Vagina (tissue), 2 donors: ENCODE measurements at regions not wholly inside any gene's neighbourhood (a gene's known extent, or its start where the extent isn't known, plus 50 kb on each side); places are given as distances from the start of the nearest gene placed in this dataset.

Source experiments
- DNase-seq, 2 donors: peaks; one replicate each; pipeline ENCODE4 v3.0.0-alpha.2; 2017; ENCODE audit errors: extremely low spot score in 2 of 2
- H3K27ac ChIP-seq: fragments of 200-600 bp; sonication (generic); one replicate; pipeline ENCODE4 v1.5.1; 2019
- H3K27me3 ChIP-seq: fragments of 200-600 bp; sonication (generic); one replicate; pipeline ENCODE4 v1.5.1; 2019
- H3K36me3 ChIP-seq, 2 donors: fragments of 200-600 bp; sonication (generic); one replicate each; pipeline ENCODE4 v1.5.1; 2017 to 2019
- H3K4me1 ChIP-seq: fragments of 200-600 bp; sonication (generic); one replicate; pipeline ENCODE4 v1.5.1; 2019
- H3K4me3 ChIP-seq, 2 donors: fragments of 200-600 bp; sonication (generic); 1 replicate in 1 of 2; 2 replicates in 1 of 2; pipeline ENCODE4 v1.5.1; 2016 to 2019
- H3K9me3 ChIP-seq: fragments of 200-600 bp; sonication (generic); one replicate; pipeline ENCODE4 v1.5.1; 2019
- CTCF ChIP-seq, 3 experiments: fragments of 450-650 bp in 2 of 3; fragments of 200-600 bp in 1 of 3; sonication (generic) in 1 of 3; IDR thresholded peaks; one replicate each; pipeline ENCODE4 v1.5.1; 2017 to 2019; ENCODE audit warnings: antibody characterized with exemption in 3 of 3, mild to moderate bottlenecking in 2 of 3, moderate library complexity in 2 of 3
- POLR2A ChIP-seq, 2 donors: fragments of 450-650 bp; IDR thresholded peaks; one replicate each; pipeline ENCODE4 v1.6.1; 2017; ENCODE audit warnings: antibody characterized with exemption in 2 of 2, mild to moderate bottlenecking in 2 of 2, moderate library complexity in 2 of 2
- POLR2AphosphoS5 ChIP-seq, 2 donors: sonication (generic); formaldehyde crosslinking; IDR thresholded peaks; one replicate each; pipeline ENCODE4 v1.9.0; 2017; ENCODE audit warnings: antibody characterized with exemption in 2 of 2, mild to moderate bottlenecking in 2 of 2, low read depth in 1 of 2; ENCODE audit not compliant: insufficient read depth in 1 of 2
- intact Hi-C: fragments of 100-400 bp; cut with DNase I; formaldehyde crosslinking; loops from one replicate; pipeline ENCODE4 v1.15.1; 2023

- DNase-seq: no peak
- no peak overlapping the region for H3K4me3 ChIP-seq
- no peaks in the 10 kb centered on the region for H3K4me1 ChIP-seq
- intact Hi-C loops: no loop called here
- no peaks in the 10 kb centered on the region for H3K27me3 ChIP-seq
- H3K27ac ChIP-seq: no peak overlapping the region
- H3K36me3 ChIP-seq: no peaks in the 10 kb centered on the region
- TF ChIP-seq POLR2A (IDR thresholded peaks at IDR 0.05) (no peak), POLR2AphosphoS5 (IDR thresholded peaks at IDR 0.05; ENCODE audit: insufficient read depth in 1 of 2, low read depth in 1 of 2) (no peak), CTCF (IDR thresholded peaks at IDR 0.05) (no peak)
- H3K9me3 ChIP-seq: no peaks in the 10 kb centered on the region
These were observed 190.8 kb downstream of the ADRA2A start for GRCh38 chr10:111267673-111268072.

- no peaks in the 10 kb centered on the region for H3K9me3 ChIP-seq
- peaks cover 10% of the 10 kb centered on the region for H3K4me1 ChIP-seq
- no peak overlapping the region for H3K27ac ChIP-seq
- no peak overlapping the region for H3K4me3 ChIP-seq
- no peaks in the 10 kb centered on the region for H3K27me3 ChIP-seq
- TF ChIP-seq POLR2AphosphoS5 (IDR thresholded peaks at IDR 0.05; ENCODE audit: insufficient read depth in 1 of 2, low read depth in 1 of 2) (no peak), CTCF (IDR thresholded peaks at IDR 0.05) (no peak), POLR2A (IDR thresholded peaks at IDR 0.05) (no peak)
- no peak for DNase-seq
- intact Hi-C loops: no loop called here
- H3K36me3 ChIP-seq: no peaks in the 10 kb centered on the region
These were observed 196.4 kb downstream of the ADRA2A start for GRCh38 chr10:111273235-111273634.

- H3K9me3 ChIP-seq: no peaks in the 10 kb centered on the region
- no peak overlapping the region for H3K27ac ChIP-seq
- H3K4me3 ChIP-seq: no peak overlapping the region
- peaks cover 10% of the 10 kb centered on the region for H3K4me1 ChIP-seq
- no peaks in the 10 kb centered on the region for H3K27me3 ChIP-seq
- H3K36me3 ChIP-seq: no peaks in the 10 kb centered on the region
- intact Hi-C loops: no loop called here
- no peak for TF ChIP-seq POLR2A (IDR thresholded peaks at IDR 0.05)
- no peak for TF ChIP-seq CTCF (IDR thresholded peaks at IDR 0.05)
- TF ChIP-seq POLR2AphosphoS5 (IDR thresholded peaks at IDR 0.05; ENCODE audit: insufficient read depth in 1 of 2, low read depth in 1 of 2): no peak
- no peak for DNase-seq
These were observed 196.8 kb downstream of the ADRA2A start for GRCh38 chr10:111273635-111274034.

GRCh38 chr10:111275091-111275490 lies 198.3 kb downstream of the ADRA2A start:
- no peak for TF ChIP-seq CTCF (IDR thresholded peaks at IDR 0.05)
- no peak for TF ChIP-seq POLR2AphosphoS5 (IDR thresholded peaks at IDR 0.05; ENCODE audit: insufficient read depth in 1 of 2, low read depth in 1 of 2)
- no peak for TF ChIP-seq POLR2A (IDR thresholded peaks at IDR 0.05)
- DNase-seq: no peak
- Histone ChIP-seq H3K27me3 (no peaks in the 10 kb centered on the region), H3K4me3 (no peak overlapping the region), H3K27ac (no peak overlapping the region), H3K36me3 (no peaks in the 10 kb centered on the region), H3K9me3 (no peaks in the 10 kb centered on the region), H3K4me1 (peaks cover 10% of the 10 kb centered on the region)
- intact Hi-C loops: no loop called here

GRCh38 chr10:111277661-111278060 lies 200.8 kb downstream of the ADRA2A start:
- Histone ChIP-seq H3K27ac (no peak overlapping the region), H3K4me1 (peaks cover 26% of the 10 kb centered on the region), H3K27me3 (no peaks in the 10 kb centered on the region), H3K9me3 (no peaks in the 10 kb centered on the region), H3K36me3 (no peaks in the 10 kb centered on the region), H3K4me3 (no peak overlapping the region)
- DNase-seq: no peak
- TF ChIP-seq POLR2AphosphoS5 (IDR thresholded peaks at IDR 0.05; ENCODE audit: insufficient read depth in 1 of 2, low read depth in 1 of 2) (no peak), CTCF (IDR thresholded peaks at IDR 0.05) (no peak), POLR2A (IDR thresholded peaks at IDR 0.05) (no peak)
- intact Hi-C loops: no loop called here
